ENCODE measurements at regions not wholly inside any gene's neighbourhood (a gene's known extent, or its start where the extent isn't known, plus 50 kb on each side); places are given as distances from the start of the nearest gene placed in this dataset.
"Not testable (repeated sequence)": the region's sequence is repeated elsewhere in the genome, so short reads cannot be mapped to it uniquely, and the experiment has no call there.

DNA sequence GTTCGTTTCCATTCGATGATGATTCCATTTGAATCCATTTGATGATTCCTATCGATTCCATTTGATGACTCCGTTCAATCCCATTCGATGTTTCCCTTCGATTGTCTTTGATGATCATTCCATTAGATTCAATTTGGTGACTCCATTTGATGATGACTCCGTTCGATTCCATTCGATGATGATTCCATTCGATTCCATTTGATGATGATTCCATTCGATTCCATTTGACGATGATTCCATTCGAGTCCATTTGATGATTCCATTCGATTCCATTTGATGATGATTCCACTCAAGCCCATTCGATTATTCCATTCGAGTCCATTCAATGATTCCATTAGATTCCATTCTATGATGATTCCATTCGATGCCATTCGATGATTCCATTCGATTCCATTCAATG, 2730.6 kb downstream of the RPIA start:
- not testable (repeated sequence) for FAIRE-seq

DNA sequence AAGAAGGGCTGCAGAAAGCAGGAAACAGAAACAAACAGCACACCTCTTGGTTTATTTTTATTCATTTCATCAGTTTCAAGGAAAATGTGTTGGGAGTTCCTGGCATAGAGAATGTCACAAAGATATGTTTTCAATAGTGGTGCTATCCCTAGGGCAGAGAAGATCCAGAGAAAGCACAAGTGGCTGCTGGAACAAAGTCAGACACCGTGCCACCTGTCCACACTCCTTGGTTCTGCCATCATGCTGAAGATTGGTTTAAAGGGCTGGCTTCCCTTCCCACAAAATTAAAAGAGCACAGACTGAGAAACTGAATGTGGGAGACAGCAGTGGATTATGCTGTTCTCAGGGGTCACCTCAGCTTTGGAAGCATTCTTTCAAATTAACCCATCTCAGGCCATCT, 2735.7 kb downstream of the RPIA start:
- not testable (repeated sequence) for FAIRE-seq

DNA sequence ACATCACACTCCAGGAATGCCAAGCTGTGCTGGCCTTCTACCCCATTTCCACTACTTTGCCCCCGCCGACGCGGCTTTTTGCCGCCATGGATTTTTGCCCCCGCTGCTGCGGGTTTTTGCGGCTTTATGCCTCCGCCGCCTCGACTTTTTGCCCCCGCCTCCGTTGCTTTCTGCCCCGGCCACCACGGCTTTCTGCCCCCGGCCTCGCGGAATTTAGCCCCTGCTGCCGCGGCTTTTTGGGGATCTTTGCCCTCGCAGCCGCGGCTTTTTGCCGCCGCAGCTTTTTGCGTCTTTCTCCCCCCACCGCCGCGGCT, 2750.4 kb downstream of the RPIA start:
- not testable (repeated sequence) for FAIRE-seq

DNA sequence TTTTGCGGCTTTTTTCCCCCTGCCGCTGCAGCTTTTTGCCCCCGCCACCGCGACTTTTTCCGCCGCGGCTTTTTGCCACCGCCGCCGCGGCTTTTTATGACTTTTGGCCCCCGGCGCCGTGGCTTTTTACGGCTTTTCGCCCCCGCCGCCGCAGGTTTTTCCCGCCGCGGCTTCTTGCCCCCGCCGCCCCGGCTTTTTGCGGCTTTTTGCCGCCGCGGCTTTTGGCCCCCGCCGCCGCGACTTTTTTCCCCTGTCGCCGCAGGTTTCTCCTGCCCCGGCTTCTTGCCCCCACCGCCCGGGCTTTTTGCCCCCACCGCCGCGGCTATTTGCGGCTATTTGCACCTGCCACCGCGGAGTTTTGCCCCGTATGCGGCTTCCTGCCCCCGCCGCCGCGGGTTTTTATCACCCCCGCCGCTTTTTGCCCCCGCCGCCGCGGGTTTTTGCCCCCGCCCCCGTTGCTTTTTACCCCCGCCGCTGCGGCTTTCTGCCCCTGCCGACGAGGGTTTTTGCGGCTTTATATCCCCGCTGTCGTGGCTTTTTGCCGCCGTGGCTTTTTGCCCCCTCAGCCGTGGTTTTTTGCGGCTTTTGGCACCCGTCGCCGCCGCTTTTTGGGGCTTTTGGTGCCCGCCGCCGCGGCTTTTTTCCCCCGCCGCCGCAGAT, 2750.9 kb downstream of the RPIA start:
- FAIRE-seq: no peak

DNA sequence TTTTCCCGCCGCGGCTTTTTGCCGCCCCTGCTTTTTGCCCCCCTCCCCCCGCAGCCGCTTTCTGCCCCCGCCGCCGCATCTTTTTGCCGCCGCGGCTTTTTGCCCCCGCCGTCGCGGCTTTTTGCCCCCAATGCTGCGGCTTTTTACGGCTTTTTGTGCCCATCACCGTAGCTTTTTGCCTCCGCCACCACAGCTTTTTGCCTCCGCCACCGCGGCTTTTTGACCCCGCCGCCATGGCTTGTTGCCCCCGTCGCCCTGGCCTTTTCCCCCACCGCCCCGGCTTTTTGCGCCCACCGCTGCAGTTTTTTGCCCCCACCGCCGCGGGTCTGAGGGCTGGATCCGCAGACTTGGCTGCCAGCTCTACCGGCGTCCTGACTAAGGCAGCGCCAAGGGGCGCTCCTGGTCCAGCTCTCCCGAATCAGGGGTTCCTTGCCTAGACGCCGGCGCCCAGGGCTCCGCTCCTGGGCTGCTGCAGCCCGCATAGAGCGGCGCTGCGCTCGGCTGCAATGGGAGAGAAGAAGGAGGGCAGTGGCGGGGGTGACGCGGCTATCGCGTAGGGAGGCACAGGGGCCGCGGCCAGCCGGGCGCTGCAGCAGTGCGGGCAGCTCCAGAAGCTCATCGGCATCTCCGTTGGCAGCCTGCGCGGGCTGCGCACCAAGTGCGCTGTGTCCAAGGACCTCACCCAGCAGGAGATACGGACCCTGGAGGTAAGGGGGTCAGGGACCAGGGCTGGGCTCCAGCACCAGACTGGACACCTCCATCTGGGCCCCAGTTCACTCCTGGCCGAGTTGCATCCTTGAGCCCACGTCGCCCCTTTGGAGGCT, 2751.6 kb downstream of the RPIA start:
- not testable (repeated sequence) for FAIRE-seq

DNA sequence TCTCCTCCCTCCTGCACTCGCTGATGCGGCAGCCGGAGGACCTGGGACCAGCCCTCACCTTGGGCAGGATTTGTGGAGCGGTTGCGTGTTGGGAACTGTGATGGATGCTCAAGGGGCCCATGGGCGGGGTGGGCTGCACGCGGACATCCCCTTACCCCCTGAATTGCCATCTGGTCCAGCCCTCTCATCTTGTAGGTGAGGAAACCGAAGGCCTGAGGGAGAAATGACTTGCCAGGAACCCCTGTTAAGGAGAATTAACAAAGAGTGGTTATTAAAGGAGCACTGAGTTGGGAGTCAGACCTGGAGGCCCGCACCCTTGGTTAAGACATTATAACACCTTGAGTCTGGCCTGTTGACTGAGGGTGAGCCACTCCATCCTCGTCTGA, 2752.2 kb downstream of the RPIA start:
- not testable (repeated sequence) for FAIRE-seq

DNA sequence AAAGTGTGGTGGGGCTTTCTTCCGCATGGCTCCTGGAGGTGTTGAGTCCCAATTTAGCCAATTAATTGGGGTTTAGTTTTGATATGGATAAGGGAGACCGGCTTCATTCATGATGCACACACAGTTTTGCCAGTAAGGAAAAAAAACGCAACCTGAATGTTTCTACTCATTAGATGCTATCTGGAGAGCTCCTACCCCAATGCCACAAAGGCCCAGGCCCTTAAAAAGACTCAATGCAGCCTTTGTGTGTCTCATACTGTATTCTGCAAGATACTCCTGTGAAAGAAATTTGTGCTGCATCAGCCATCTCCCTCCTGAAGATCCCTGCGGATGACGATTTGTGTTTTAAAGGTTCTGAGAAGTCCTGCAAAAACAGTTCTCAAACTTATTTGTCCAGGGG, 2754.2 kb downstream of the RPIA start:
- FAIRE-seq: not testable (repeated sequence)

DNA sequence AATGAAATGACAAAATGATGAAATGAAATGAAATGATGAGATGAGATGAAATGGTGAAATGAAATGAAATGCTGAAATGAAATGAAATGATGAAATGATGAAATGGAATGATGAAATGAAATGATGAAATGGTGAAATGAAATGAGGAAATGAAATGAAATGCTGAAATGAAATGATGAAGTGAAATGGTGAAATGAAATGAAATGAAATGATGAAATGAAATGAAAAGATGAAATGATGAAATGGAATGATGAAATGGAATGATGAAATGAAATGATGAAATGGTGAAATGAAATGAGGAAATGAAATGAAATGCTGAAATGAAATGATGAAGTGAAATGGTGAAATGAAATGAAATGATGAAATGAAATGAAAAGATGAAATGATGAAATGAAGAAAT, 2755.0 kb downstream of the RPIA start:
- not testable (repeated sequence) for FAIRE-seq

DNA sequence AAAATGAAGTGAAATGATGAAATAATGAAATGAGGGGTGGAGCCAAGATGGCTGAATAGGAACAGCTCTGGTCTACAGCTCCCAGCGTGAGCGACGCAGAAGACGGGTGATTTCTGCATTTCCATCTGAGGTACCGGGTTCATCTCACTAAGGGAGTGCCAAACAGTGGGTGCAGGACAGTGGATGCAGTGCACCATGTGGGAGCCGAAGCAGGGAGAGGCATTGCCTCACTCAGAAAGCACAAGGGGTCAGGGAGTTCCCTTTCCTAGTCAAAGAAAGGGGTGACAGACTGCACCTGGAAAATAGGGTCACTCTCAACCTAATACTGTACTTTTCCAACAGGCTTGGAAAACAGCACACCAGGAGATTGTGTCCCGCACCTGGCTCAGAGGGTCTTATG, 2755.4 kb downstream of the RPIA start:
- not testable (repeated sequence) for FAIRE-seq

DNA sequence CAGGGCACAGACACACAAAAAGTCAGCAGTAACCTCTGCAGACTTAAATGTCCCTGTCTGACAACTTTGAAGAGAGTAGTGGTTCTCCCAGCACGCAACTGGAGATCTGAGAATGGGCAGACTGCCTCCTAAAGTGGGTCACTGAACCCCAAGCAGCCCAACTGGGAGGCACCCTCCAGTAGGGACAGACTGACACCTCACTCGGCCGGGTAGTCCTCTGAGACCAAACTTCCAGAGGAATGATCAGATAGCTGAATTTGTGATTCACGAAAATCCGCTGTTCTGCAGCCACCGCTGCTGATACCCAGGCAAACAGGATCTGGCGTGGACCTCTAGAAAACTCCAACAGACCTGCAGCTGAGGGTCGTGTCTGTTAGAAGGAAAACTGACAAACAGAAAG, 2756.0 kb downstream of the RPIA start:
- FAIRE-seq: not testable (repeated sequence)

DNA sequence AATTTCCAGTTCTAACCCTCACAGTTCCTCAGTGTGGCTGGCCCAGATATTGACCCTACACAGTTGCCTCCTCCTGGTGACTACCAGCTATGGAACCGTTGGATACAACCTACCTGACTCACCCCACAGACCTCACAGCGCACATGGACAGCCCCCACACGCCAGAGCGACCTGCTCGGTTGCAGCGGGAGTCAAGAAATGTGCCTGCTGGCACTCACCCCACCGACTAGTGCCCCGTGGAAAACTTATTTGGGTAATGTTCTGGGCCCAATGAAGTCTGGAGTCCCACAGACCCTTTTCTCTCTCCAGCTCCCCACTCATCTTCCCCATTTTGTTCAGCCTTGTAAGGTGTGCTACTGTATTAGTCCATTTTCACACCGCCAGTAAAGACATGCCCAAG, 2770.8 kb downstream of the RPIA start:
- not testable (repeated sequence) for FAIRE-seq

DNA sequence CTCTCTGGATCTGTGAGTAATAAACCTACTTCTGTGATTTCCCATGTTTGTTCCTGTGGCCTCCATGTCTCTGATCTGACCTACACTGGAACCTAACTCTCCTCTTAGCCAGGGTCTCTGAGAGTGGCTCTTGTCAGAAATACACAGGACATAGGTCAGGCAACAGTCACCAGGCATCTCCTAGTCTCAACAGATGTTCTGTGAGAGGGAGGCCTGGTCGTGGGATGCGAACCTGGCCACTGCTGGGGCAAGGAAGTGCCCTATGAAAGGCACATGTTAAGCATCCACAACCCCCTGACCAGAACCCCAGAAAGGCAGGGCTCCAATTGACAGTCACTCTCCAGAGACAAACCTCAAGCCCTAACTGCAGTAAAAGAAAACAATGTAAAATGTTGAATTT, 2771.5 kb downstream of the RPIA start:
- not testable (repeated sequence) for FAIRE-seq

DNA sequence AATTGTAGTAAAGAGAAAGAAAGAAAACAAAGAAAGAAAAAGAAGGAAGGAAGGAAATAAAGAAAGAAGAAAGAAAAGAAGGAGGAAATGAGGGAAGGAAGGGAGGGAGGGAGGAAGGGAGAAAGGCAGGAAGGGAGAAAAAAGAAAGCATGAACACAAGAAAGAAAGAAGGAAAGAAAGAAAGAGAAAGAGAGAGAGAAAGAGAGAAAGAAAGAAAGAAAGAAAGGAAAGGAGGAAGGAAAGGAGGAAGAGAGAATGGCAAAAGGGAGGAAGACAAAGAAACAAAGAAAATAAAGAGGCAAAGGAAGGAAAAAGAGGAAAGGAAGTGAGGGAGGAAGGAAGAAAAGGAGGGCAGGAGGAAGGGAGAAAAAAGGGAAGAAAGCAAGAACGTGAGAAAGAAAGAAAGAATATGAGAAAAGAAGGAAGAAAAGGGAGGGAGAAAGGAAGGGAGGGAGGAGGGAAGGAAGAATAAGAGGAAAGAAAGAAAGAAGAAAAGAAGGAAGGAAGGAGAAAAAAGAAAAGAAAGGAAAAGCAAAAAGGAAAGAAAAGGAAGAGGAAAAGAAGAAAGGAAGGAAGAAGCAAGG, 2775.4 kb downstream of the RPIA start:
- FAIRE-seq: not testable (repeated sequence)

DNA sequence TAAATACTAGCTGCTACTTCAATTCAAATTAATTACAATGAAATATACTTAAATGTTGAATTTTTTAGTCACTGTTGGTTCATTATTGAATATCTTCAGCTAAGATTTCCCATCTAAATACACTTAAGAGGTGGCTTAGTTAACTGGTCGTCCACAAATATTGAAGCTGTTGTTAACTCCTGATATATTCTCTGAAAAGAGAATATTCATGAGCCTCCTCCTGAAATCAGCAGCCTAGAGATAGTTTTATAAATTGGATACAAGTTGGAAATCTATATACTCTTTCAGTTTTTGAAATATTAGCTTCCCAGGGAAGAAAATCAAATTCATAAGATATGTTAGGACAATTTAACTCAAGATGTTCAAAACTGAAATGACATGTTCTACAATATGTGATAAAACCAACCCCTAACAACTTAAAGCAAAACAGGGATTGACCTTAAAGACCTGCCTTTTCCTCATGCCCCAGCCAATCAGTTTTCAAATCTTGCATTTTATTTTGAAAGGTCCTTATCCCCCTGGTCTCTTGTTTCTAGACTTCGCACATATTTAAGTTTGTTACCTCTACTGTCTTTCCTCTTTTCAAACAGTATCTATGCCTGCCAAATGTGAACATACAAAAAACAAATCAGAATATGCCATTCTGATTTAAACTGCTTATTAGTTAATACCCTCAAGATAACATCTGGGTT, 2784.9 kb downstream of the RPIA start:
- not testable (repeated sequence) for FAIRE-seq

DNA sequence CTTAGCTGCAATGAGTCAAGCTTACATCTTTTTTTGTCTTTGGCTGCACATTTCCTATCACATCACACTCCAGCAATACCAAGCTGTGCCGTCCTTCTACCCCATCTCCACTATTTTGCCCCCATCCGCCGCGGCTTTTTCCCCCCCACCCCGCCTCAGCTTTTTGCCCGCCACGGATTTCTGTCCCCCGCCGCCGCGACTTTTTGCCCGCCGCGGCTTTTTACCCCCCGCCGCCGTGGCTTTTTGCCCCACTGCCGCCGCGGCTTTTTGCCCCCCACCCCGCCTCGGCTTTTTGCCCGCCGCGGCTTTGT, 2785.4 kb downstream of the RPIA start:
- not testable (repeated sequence) for FAIRE-seq

DNA sequence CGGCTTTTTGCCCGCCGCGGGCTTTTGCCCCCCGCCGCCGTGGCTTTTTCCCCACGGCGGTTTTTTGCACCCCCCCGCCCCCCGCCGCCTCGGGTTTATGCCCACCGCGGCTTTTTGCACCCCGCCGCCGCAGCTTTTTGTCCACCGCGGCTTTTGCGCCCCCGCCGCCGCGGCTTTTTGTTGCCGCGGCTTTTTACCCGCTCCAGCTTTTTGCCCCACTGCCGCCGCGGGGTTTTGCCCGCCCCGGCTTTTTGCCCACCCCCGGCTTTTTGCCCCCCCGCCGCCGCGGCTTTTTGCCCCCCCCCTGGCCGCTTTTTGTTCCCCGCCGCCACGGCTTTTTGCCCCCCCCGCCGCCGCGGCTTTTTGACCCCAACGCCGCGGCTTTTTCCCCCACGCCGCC, 2785.8 kb downstream of the RPIA start:
- FAIRE-seq: not testable (repeated sequence)

DNA sequence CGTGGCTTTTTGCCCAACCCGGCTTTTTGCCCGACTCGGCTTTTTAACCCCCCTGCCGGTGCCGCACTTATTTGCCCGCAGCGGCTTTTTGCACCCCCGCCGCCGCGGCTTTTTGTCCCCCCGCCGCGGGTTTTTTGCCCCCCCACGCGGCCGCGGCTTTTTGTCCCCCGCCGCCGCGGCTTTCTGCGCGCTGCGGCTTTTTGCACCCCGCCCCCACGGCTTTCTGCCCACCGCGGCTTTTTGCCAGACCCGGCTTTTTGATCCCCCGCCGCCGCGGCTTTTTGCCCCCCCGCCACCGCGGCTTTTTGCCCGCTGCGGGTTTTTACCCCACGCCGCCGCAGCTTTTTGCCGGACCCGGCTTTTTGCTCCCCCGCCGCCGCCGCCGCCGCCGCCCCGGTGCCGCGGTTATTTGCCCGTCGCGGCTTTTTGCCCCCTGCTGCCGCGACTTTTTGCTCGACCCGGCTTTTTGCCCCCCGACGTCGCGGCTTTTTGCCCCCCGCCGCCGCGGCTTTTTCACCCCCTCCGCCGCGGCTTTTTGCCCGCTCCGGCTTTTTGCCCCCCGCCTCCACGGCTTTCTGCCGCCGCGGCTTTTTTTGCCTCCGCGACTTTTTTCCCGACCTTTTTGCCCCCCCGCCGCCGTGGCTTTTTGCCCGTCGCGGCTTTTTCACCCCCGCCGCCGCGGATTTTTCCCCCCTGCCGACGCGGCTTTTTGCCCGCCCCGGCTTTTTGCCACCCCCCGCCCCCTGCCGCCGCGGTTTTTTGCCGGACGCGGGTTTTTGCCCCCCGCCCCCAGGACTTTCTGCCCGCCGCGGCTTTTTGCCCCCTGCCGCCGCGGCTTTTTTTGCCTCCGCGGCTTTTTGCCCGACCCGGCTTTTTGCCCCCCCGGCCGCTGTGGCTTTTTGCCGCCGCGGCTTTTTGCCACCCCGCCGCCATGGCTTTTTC, 2786.5 kb downstream of the RPIA start:
- no peak for FAIRE-seq

DNA sequence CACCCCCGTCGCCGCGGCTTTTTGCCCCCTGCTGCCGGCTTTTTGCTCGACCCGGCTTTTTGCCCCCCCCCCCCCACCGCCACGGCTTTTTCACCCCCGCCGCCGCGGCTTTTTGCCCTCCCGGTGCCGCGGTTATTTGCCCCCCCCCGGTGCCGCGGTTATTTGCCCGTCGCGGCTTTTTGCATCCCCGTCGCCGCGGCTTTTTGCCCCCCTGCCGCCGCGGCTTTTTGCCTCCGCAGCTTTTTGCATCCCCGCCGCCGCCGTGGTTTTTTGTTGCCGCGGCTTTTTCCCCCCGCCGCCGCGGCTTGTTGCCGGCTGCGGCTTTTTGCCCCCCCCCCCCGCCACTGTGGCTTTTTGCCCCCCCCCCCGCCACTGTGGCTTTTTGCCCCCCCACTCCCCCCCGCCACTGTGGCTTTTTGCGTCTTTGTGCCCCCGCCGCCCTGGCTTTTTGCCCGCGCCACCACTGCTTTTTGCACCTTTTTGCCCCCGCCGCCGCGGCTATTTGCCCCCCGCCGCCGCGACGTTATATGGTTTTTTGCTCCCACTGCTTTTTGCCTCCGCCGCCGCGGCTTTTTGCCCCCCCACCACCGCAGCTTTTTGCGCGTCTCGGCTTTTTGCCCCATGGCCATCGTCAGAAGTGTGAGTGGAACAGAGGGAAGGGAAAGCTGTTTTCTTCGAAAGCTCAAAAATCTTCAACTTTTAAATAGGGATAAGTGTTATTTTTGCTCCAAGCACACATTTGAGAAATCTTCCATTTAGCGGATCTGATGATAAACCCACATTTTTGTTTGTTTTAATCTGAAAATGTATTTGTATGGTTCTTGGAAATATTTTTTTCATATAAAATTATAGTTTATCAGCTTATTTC, 2787.6 kb downstream of the RPIA start:
- not testable (repeated sequence) for FAIRE-seq

DNA sequence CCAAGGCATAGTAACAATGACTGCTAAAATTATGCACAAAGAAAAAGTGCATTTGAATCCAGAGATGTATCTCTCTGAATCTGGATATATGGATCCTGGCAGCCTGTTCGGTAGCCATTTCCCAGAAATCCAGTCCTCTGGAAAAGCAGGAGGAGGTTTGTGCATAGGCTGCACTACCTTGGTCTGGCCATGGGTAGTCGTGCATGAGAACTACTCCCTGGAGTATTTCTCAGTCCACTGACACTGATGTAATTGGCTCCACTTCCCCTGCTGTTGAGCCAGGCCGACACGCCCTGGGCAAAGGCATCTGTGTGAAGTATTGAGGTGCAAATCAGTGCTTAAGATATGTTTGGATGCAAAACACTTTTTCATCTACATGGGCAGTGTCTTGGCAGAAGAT, 2793.8 kb downstream of the RPIA start:
- FAIRE-seq: not testable (repeated sequence)

DNA sequence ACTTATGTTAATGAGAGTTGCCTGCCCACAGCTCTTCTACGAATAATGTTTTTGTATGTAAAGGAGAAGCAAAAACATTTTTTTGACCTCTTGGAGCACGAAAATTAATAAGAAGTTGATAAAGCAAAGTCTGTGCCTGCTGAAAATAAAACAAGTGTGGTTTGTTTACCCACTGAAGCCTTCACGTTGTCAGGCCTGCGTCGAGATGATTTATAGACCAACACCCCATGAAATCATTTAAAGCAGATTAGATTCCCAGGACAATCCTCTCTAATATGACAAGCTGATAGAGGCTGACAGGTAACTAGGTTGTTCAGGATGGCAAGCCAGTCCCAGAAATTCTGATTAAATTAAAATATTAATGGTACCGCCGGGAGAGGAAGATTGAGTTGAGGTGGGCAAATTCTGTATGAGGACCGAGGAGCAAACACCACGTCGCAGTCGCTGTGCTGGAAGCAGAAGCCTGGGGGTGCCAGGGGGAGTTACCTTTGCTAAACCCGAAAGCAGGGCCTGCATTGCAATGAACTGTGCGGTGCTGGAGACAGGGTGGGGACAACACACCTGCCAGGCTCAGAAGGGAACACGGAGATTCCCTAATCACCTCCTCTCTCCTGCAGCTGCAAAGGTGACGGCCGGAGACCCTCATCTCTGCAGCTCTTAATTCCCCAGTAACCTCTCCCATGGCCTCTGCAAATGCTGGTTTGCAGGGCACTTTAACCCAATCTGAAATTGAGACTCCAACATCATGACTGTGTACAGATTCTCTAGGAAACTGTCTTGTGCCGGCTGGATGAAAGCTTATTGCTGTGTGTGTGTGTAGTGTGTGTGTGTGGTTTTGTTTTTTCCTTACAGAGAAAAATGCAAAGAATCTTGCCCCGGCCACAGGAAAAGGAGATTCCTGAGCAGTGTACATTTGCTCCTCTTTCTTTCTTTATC, 2805.9 kb downstream of the RPIA start:
- not testable (repeated sequence) for FAIRE-seq

Data from colon (tissue), 2 donors.